22Rv1 (cell line): ENCODE measurements at regions not wholly inside any gene's neighbourhood (a gene's known extent, or its start where the extent isn't known, plus 50 kb on each side); places are given as distances from the start of the nearest gene placed in this dataset.

Experiments used
- H3K27ac ChIP-seq: fragments of 450-650 bp; 2 replicates; pipeline ENCODE4 v1.5.1; 2017
- CTCF ChIP-seq: fragments of 450-650 bp; IDR thresholded peaks from 2 replicates; pipeline ENCODE4 v1.5.1; 2017; ENCODE audit warnings: mild to moderate bottlenecking
- ZFX ChIP-seq: fragments of 450-650 bp; IDR thresholded peaks from 2 replicates; pipeline ENCODE4 v1.6.1; 2017; ENCODE audit warnings: antibody characterized with exemption, borderline replicate concordance

DNA sequence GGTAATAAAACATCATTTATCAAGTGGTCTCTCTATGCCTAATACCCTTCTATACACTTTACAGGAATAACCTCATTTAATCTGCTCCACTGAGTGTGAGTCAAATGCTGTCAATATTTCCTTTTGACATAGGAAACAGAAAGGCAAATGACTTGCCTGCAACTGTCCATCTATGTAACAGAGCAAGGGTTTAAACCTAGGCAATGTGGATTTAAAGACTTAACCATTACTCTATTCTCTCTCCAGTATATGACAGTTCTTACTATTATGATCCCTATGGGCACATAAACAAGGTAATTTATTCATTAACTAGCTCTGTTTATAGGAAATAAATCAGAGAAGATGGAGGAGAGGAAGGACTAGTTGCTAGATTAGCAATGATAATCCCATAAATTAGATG, 70.6 kb downstream of the FSCB start:
- TF ChIP-seq CTCF (no peak), ZFX (no peak)
- H3K27ac ChIP-seq, result no peak overlapping the region

GRCh38 chr14:44428231-44428945, 78.7 kb downstream of the FSCB start:
- no peak overlapping the region for H3K27ac ChIP-seq
- TF ChIP-seq CTCF, result no peak
- TF ChIP-seq ZFX, result no peak

DNA sequence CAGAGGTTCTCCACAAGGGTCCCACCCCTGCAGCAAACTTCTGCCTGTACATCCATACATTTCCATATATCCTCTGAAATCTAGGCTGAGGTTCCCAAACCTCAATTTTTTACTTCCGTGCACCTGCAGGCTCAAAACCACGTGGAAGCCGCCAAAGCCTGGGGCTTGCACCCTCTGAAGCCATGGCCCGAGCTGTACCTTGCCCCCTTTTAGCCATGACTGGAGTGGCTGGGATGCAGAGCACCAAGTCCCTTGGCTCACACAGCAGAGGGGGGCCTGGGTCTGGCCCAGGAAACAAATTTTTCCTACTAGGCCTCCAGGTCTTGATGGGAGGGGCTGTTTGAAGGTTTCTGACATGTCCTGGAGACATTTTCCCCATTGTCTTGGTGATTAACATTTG, 84.4 kb downstream of the FSCB start:
- TF ChIP-seq CTCF (no peak), ZFX (no peak)
- no peak overlapping the region for H3K27ac ChIP-seq

GRCh38 chr14:44420226-44420625, 86.9 kb downstream of the FSCB start:
- H3K27ac ChIP-seq, result no peak overlapping the region
- TF ChIP-seq ZFX (no peak), CTCF (no peak)

GRCh38 chr14:44418856-44419255, 88.2 kb downstream of the FSCB start:
- TF ChIP-seq ZFX (no peak), CTCF (no peak)
- H3K27ac ChIP-seq, result no peak overlapping the region

- TF ChIP-seq CTCF (no peak), ZFX (no peak)
Observed at GRCh38 chr14:44417809-44418208, 89.3 kb downstream of the FSCB start.

GRCh38 chr14:44414646-44415045, 92.4 kb downstream of the FSCB start:
- H3K27ac ChIP-seq, result no peak overlapping the region
- no peak for TF ChIP-seq ZFX
- no peak for TF ChIP-seq CTCF

More at GRCh38 chr14:44417809-44418208, 89.3 kb downstream of the FSCB start:
- no peak overlapping the region for H3K27ac ChIP-seq
